Thymus (tissue), 11 donors: ENCODE measurements at regions not wholly inside any gene's neighbourhood (a gene's known extent, or its start where the extent isn't known, plus 50 kb on each side); places are given as distances from the start of the nearest gene placed in this dataset.
A peak's percentile ranks its signal among the peaks of the same experiment; 100 is the strongest.

Source experiments
- DNase-seq, 9 donors: peaks; one replicate each; pipeline ENCODE4 v3.0.0-alpha.2; 2013; ENCODE audit warnings: low spot score in 9 of 9, low read depth in 6 of 9, missing footprints in 1 of 9
- H3K27ac ChIP-seq, 2 donors: one replicate each; pipeline ENCODE4 v1.5.1; 2013; ENCODE audit warnings: control low read depth in 1 of 2, low read depth in 1 of 2, low read length in 1 of 2, mild to moderate bottlenecking in 1 of 2, moderate library complexity in 1 of 2
- H3K27me3 ChIP-seq, 2 donors: one replicate each; pipeline ENCODE4 v1.5.1; 2013; ENCODE audit warnings: low read length in 1 of 2; ENCODE audit not compliant: control insufficient read depth in 2 of 2, insufficient read depth in 1 of 2
- H3K36me3 ChIP-seq, 2 donors: one replicate each; pipeline ENCODE4 v1.5.1; 2013; ENCODE audit warnings: low read length in 1 of 2, mild to moderate bottlenecking in 1 of 2, moderate library complexity in 1 of 2; ENCODE audit not compliant: control insufficient read depth in 2 of 2, insufficient read depth in 2 of 2
- H3K4me1 ChIP-seq, 2 donors: one replicate each; pipeline ENCODE4 v1.5.1; 2013; ENCODE audit warnings: low read length in 2 of 2; ENCODE audit not compliant: control insufficient read depth in 2 of 2, insufficient read depth in 2 of 2
- H3K4me3 ChIP-seq, 2 donors: one replicate each; pipeline ENCODE4 v1.5.1; 2013; ENCODE audit warnings: low read length in 2 of 2, control low read depth in 1 of 2, mild to moderate bottlenecking in 1 of 2
- H3K9me3 ChIP-seq, 2 donors: one replicate each; pipeline ENCODE4 v1.5.1; 2013; ENCODE audit warnings: low read length in 1 of 2, mild to moderate bottlenecking in 1 of 2; ENCODE audit not compliant: control insufficient read depth in 2 of 2, insufficient read depth in 1 of 2
- WGBS: extraction: QIAGEN DNeasy Blood & Tissue Kit; methylation state at CpG from one replicate; pipeline ENCODE4 v1.1.7; 2013; 5-methylcytosine and 5-hydroxymethylcytosine counted together
- donor health status: healthy.

- Histone ChIP-seq H3K27ac (no peak overlapping the region), H3K9me3 (no peaks in the 10 kb centered on the region), H3K4me1 (peaks cover 0 to 2% of the 10 kb centered on the region in 2 donors), H3K27me3 (no peaks in the 10 kb centered on the region), H3K4me3 (no peak overlapping the region), H3K36me3 (no peaks in the 10 kb centered on the region)
- WGBS, result 74% methylated on average over 1 of the region's 1 CpG
- DNase-seq, result no peak
These were observed 292.5 kb downstream of the ETAA1 start for GRCh38 chr2:67689651-67690050.

DNA sequence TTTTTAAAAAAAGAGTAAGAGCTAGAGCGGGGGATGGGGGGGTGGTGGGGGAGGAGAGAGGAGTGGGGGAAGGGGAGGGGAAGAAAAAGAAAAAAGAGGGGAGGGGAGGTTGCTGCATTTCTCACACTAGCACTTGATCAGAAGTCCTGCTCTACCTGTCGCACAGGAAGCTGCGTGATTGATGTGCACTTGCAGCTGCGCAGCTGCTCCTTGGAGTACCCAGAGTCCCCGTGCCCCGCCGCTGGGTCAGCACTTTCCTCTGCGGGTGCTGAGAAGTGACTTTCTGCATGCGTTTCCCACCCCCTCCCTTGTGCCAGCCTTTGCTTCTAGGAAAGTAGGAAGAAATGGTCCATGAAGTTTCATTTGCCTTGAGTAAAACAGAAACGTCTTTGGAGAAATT is 297.3 kb downstream of the ETAA1 start:
- no peak overlapping the region for H3K27ac ChIP-seq
- no peaks in the 10 kb centered on the region for H3K9me3 ChIP-seq
- peaks cover 0 to 6% of the 10 kb centered on the region in 2 donors for H3K4me1 ChIP-seq
- no peak overlapping the region for H3K4me3 ChIP-seq
- DNase-seq, result peak in 6 of 9 donors; percentile 11 to 66 (median 31)
- WGBS, result 23% methylated on average over 10 of the region's 10 CpGs
- H3K36me3 ChIP-seq, result no peaks in the 10 kb centered on the region
- H3K27me3 ChIP-seq, result no peaks in the 10 kb centered on the region

- Histone ChIP-seq H3K27ac (no peak overlapping the region), H3K4me3 (no peak overlapping the region), H3K4me1 (no peaks in the 10 kb centered on the region), H3K27me3 (no peaks in the 10 kb centered on the region), H3K36me3 (no peaks in the 10 kb centered on the region), H3K9me3 (no peaks in the 10 kb centered on the region)
- DNase-seq, result no peak
- 96% methylated on average over 4 of the region's 4 CpGs for WGBS
These were observed 303.9 kb downstream of the ETAA1 start for GRCh38 chr2:67701011-67701410.

DNA sequence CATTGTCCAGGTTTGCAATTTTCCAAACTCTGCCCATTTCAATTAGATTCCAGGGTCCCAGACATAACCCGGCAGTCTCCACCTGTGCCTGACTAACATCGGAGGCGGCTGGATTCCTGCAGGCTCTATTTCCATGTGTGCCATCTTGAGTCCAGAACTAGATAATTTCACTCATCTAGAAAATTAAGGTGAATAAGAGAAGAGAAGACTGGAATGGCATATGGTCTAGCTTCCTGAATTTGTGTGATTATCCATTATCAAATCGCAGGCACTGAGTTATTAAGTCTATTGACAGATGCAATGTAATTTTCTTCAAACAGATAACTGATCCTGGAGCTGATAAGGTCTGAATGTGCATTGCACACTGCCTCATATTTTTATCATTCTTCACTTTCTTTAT is 305.2 kb downstream of the ETAA1 start:
- DNase-seq, result no peak
- Histone ChIP-seq H3K4me3 (no peak overlapping the region), H3K36me3 (no peaks in the 10 kb centered on the region), H3K27me3 (no peaks in the 10 kb centered on the region), H3K9me3 (no peaks in the 10 kb centered on the region), H3K4me1 (no peaks in the 10 kb centered on the region), H3K27ac (no peak overlapping the region)
- WGBS, result 99% methylated on average over 4 of the region's 4 CpGs

- no peak for DNase-seq
- 97% methylated on average over 1 of the region's 1 CpG for WGBS
- H3K9me3 ChIP-seq, result no peaks in the 10 kb centered on the region
- no peaks in the 10 kb centered on the region for H3K36me3 ChIP-seq
- no peak overlapping the region for H3K4me3 ChIP-seq
- H3K27me3 ChIP-seq, result no peaks in the 10 kb centered on the region
- H3K27ac ChIP-seq, result no peak overlapping the region
- no peaks in the 10 kb centered on the region for H3K4me1 ChIP-seq
These were observed 305.8 kb downstream of the ETAA1 start for GRCh38 chr2:67702937-67703336.

DNA sequence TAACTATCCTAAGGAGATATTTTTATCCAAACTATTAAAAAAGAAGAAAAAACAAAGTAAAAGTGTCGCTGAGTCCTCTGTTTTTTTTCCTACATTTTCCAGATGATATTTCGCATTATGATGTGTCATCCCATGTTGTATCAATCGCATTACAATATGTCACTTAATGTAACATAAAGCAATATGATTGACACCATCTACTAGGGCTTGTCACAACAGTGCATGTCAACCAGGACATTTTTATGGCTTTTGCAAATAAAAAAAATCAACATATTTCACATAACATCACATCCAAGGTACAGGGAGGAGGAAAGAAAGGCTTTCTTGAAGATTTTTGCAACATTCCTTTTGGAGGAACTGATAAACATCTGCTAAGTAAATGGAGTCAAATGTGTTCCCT is 308.9 kb downstream of the ETAA1 start:
- Histone ChIP-seq H3K36me3 (no peaks in the 10 kb centered on the region), H3K27ac (no peak overlapping the region), H3K9me3 (no peaks in the 10 kb centered on the region), H3K27me3 (no peaks in the 10 kb centered on the region), H3K4me1 (no peaks in the 10 kb centered on the region), H3K4me3 (no peak overlapping the region)
- DNase-seq, result no peak
- 92% methylated on average over 3 of the region's 3 CpGs for WGBS

- Histone ChIP-seq H3K9me3 (no peaks in the 10 kb centered on the region), H3K36me3 (no peaks in the 10 kb centered on the region), H3K27ac (no peak overlapping the region), H3K27me3 (no peaks in the 10 kb centered on the region), H3K4me1 (no peaks in the 10 kb centered on the region), H3K4me3 (no peak overlapping the region)
- DNase-seq, result no peak
- 96% methylated on average over 3 of the region's 3 CpGs for WGBS
These were observed 310.8 kb downstream of the ETAA1 start for GRCh38 chr2:67707896-67708295.

DNA sequence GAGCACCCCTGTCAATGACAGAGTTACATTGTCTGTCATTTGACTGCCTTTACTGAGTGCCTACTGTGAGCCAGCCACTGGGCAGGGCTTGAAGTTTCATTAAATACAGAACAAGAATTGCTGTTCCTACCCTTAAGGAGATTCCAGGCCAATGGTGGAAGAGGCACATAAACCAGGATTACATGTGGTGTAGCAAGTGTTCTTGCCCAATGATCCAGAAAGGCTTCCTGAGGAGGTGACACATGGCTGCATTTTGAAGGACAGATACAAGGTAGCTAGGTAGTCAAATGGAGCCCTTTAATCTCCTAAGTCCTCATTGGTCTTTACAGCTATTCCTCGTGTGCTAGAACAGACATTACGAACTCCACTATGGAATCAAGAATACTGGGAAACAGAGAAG is 312.7 kb downstream of the ETAA1 start:
- no peaks in the 10 kb centered on the region for H3K27me3 ChIP-seq
- H3K36me3 ChIP-seq, result no peaks in the 10 kb centered on the region
- DNase-seq, result no peak
- no peaks in the 10 kb centered on the region for H3K9me3 ChIP-seq
- 91% methylated on average over 2 of the region's 2 CpGs for WGBS
- no peak overlapping the region for H3K27ac ChIP-seq
- no peaks in the 10 kb centered on the region for H3K4me1 ChIP-seq
- H3K4me3 ChIP-seq, result no peak overlapping the region

DNA sequence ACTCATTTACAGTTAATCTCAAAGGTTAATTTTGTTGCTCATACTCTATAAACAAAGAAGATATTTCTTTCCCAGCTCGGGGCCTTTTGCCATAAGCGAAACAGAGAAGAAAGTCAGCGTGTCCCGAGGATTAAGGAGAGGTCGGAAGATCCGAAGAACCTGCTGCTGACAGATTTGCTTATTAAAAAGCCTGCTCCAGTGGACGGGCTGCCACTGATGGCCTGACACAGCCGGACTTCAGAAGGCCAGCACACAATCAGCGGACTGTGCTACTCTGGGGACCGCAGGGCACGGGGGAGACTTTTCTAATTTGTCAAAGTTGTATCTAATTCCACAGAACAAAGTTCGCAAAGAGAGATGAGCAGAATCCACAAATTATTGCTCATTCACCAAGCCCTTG is 315.4 kb downstream of the ETAA1 start:
- Histone ChIP-seq H3K27me3 (no peaks in the 10 kb centered on the region), H3K4me1 (no peaks in the 10 kb centered on the region), H3K27ac (no peak overlapping the region), H3K36me3 (no peaks in the 10 kb centered on the region), H3K4me3 (no peak overlapping the region), H3K9me3 (no peaks in the 10 kb centered on the region)
- no peak for DNase-seq
- WGBS, result 96% methylated on average over 12 of the region's 12 CpGs

- H3K4me1 ChIP-seq, result no peaks in the 10 kb centered on the region
- no peak overlapping the region for H3K27ac ChIP-seq
- no peak for DNase-seq
- no peaks in the 10 kb centered on the region for H3K27me3 ChIP-seq
- no peak overlapping the region for H3K4me3 ChIP-seq
- 71% methylated on average over 3 of the region's 3 CpGs for WGBS
- no peaks in the 10 kb centered on the region for H3K36me3 ChIP-seq
- H3K9me3 ChIP-seq, result no peaks in the 10 kb centered on the region
These were observed 316.2 kb downstream of the ETAA1 start for GRCh38 chr2:67713376-67713775.
